ENCODE measurements at regions not wholly inside any gene's neighbourhood (a gene's known extent, or its start where the extent isn't known, plus 50 kb on each side); places are given as distances from the start of the nearest gene placed in this dataset.

- TF ChIP-seq CTCF (IDR thresholded peaks at IDR 0.05; ENCODE audit: extremely low read depth in 1 of 2, insufficient read depth in 1 of 2, low read depth in 1 of 2, low read length in 2 of 2) (no peak), GATA2 (IDR thresholded peaks at IDR 0.05; ENCODE audit: insufficient read depth, insufficient read length, low read depth, low read length) (no peak), POLR2A (IDR thresholded peaks at IDR 0.05; ENCODE audit: low read depth, low read length) (no peak), EZH2 (IDR thresholded peaks at IDR 0.05; ENCODE audit: borderline replicate concordance, low read depth, low read length, severe bottlenecking) (no peak)
- TF ChIP-seq, protein P1, sequence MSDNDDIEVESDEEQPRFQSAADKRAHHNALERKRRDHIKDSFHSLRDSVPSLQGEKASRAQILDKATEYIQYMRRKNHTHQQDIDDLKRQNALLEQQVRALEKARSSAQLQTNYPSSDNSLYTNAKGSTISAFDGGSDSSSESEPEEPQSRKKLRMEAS (IDR thresholded peaks at IDR 0.05; ENCODE audit: insufficient read depth, insufficient read length) = no peak
These were observed 556.2 kb downstream of the TLE4 start for GRCh38 chr9:80127920-80128319.
